ENCODE measurements at regions not wholly inside any gene's neighbourhood (a gene's known extent, or its start where the extent isn't known, plus 50 kb on each side); places are given as distances from the start of the nearest gene placed in this dataset.

DNA sequence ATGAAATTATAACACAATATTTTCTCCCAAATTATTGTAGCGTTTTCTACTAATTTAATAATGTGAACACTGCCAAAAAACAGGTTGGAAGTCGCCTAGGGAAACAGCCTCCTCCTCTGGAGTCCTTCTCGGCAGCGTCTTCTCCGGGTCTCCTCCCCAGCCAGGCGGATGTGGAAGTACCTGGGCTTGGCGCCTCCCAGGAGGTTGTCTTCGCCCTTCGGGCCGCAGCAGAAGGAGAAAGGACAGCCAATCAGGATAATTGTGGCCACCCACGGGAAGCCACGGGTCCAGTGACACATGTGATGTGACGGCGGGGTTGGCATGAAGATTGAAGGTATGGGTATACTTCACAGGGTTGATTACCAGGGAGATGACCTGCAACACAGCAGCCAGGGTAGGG is 491.2 kb downstream of the PYDC2 start:
- H3K27me3 ChIP-seq (ENCODE audit: control insufficient read depth in 2 of 2, insufficient read depth in 2 of 2, low read length in 2 of 2): no peaks in the 10 kb centered on the region
- Mint-ChIP-seq H3K4me1 (no peaks in the 10 kb centered on the region), H3K27ac (no peak overlapping the region), H3K27me3 (ENCODE audit: low read depth in 3 of 3) (no peaks in the 10 kb centered on the region), H3K9me3 (peaks cover 0 to 8% (median 4%) of the 10 kb centered on the region in 7 donors), H3K36me3 (no peaks in the 10 kb centered on the region), H3K4me3 (no peak overlapping the region)
- no peak for DNase-seq
- intact Hi-C loops (cut with micrococcal nuclease): no loop called here
- no peak overlapping the region for H3K4me2 ChIP-seq (replicated peaks; ENCODE audit: extremely low read depth, low read length, poor library complexity, severe bottlenecking)
- peaks cover 0 to 7% of the 10 kb centered on the region in 2 donors for H3K9me3 ChIP-seq (replicated peaks in 1 of 2; ENCODE audit: control insufficient read depth in 1 of 2, insufficient read depth in 1 of 2, low read length in 2 of 2)
- no peak overlapping the region for H3K9ac ChIP-seq (ENCODE audit: insufficient read depth, low read length, poor library complexity, severe bottlenecking)
- no peak overlapping the region for H2AFZ ChIP-seq (ENCODE audit: insufficient read depth, low read depth, low read length, poor library complexity, severe bottlenecking)
- TF ChIP-seq, protein P1, sequence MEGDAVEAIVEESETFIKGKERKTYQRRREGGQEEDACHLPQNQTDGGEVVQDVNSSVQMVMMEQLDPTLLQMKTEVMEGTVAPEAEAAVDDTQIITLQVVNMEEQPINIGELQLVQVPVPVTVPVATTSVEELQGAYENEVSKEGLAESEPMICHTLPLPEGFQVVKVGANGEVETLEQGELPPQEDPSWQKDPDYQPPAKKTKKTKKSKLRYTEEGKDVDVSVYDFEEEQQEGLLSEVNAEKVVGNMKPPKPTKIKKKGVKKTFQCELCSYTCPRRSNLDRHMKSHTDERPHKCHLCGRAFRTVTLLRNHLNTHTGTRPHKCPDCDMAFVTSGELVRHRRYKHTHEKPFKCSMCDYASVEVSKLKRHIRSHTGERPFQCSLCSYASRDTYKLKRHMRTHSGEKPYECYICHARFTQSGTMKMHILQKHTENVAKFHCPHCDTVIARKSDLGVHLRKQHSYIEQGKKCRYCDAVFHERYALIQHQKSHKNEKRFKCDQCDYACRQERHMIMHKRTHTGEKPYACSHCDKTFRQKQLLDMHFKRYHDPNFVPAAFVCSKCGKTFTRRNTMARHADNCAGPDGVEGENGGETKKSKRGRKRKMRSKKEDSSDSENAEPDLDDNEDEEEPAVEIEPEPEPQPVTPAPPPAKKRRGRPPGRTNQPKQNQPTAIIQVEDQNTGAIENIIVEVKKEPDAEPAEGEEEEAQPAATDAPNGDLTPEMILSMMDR (IDR thresholded peaks at IDR 0.05): no peak
- WGBS (ENCODE audit: insufficient coverage): 96% methylated on average over 8 of the region's 14 CpGs
- no peaks in the 10 kb centered on the region for H3K79me2 ChIP-seq (ENCODE audit: insufficient read depth, low read length)
- H3K4me3 ChIP-seq (replicated peaks in 1 of 3; ENCODE audit: low read depth in 2 of 3, low read length in 3 of 3): no peak overlapping the region
- H3K36me3 ChIP-seq (replicated peaks in 1 of 2; ENCODE audit: control insufficient read depth in 1 of 2, insufficient read depth in 2 of 2, low read length in 2 of 2): no peaks in the 10 kb centered on the region
- H3K4me1 ChIP-seq (ENCODE audit: control insufficient read depth in 1 of 2, insufficient read depth in 2 of 2, low read length in 2 of 2): no peaks in the 10 kb centered on the region
- H4K20me1 ChIP-seq (ENCODE audit: insufficient read depth, low read length): no peaks in the 10 kb centered on the region
- H3K27ac ChIP-seq (ENCODE audit: low read depth in 1 of 2, low read length in 2 of 2): no peak overlapping the region

DNA sequence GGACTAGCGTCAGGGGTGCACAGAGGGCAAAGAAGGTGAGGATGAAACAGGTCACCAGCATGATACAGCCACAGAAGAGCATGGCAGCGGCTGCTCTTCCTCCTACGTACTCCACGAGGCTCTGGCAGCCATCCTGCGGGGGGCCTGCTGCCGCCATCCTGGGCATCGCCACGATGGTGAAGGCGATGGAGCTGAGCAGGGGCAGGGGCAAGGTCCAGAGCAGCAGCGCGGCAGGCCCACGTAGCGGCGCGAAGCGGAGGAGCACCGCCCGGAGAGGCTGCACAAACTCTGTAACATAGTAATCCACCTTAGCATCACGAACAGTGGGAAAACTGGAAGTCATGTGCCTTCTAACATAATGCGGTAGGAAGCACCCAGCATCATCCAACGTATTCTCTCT is 491.6 kb downstream of the PYDC2 start:
- Histone ChIP-seq H3K27me3 (ENCODE audit: control insufficient read depth in 2 of 2, insufficient read depth in 2 of 2, low read length in 2 of 2) (no peaks in the 10 kb centered on the region), H3K4me1 (ENCODE audit: control insufficient read depth in 1 of 2, insufficient read depth in 2 of 2, low read length in 2 of 2) (no peaks in the 10 kb centered on the region), H3K9ac (ENCODE audit: insufficient read depth, low read length, poor library complexity, severe bottlenecking) (no peak overlapping the region), H2AFZ (ENCODE audit: insufficient read depth, low read depth, low read length, poor library complexity, severe bottlenecking) (no peak overlapping the region), H3K9me3 (replicated peaks in 1 of 2; ENCODE audit: control insufficient read depth in 1 of 2, insufficient read depth in 1 of 2, low read length in 2 of 2) (peaks cover 0 to 7% of the 10 kb centered on the region in 2 donors), H3K27ac (ENCODE audit: low read depth in 1 of 2, low read length in 2 of 2) (no peak overlapping the region), H3K36me3 (replicated peaks in 1 of 2; ENCODE audit: control insufficient read depth in 1 of 2, insufficient read depth in 2 of 2, low read length in 2 of 2) (no peaks in the 10 kb centered on the region), H3K4me2 (replicated peaks; ENCODE audit: extremely low read depth, low read length, poor library complexity, severe bottlenecking) (no peak overlapping the region), H3K4me3 (replicated peaks in 1 of 3; ENCODE audit: low read depth in 2 of 3, low read length in 3 of 3) (no peak overlapping the region), H4K20me1 (ENCODE audit: insufficient read depth, low read length) (no peaks in the 10 kb centered on the region), H3K79me2 (ENCODE audit: insufficient read depth, low read length) (no peaks in the 10 kb centered on the region)
- Mint-ChIP-seq H3K27ac (peak overlapping the region in 1 of 7 donors; percentile 35), H3K36me3 (no peaks in the 10 kb centered on the region), H3K4me3 (no peak overlapping the region), H3K4me1 (no peaks in the 10 kb centered on the region), H3K9me3 (peaks cover 0 to 8% (median 4%) of the 10 kb centered on the region in 7 donors), H3K27me3 (ENCODE audit: low read depth in 3 of 3) (no peaks in the 10 kb centered on the region)
- intact Hi-C loops (cut with micrococcal nuclease): no loop called here
- TF ChIP-seq, protein P1 (IDR thresholded peaks at IDR 0.05): no peak
- WGBS (ENCODE audit: insufficient coverage): 92% methylated on average over 21 of the region's 21 CpGs
- DNase-seq: no peak

All from CD14-positive monocyte (primary cell).